ENCODE measurements at regions not wholly inside any gene's neighbourhood (a gene's known extent, or its start where the extent isn't known, plus 50 kb on each side); places are given as distances from the start of the nearest gene placed in this dataset.

- TF ChIP-seq CTCF (IDR thresholded peaks at IDR 0.05 in 4 of 5, conservative IDR thresholded peaks at IDR 0.05 in 1 of 5), result no peak
- TF ChIP-seq POLR2A (IDR thresholded peaks at IDR 0.05), result no peak
These were observed 968.1 kb upstream of the GOT2 start for GRCh38 chr16:59701963-59702930.
